Chondrocyte (in vitro differentiated cells): ENCODE measurements at regions not wholly inside any gene's neighbourhood (a gene's known extent, or its start where the extent isn't known, plus 50 kb on each side); places are given as distances from the start of the nearest gene placed in this dataset.

Experiments
- DNase-seq: peaks from one replicate; pipeline ENCODE4 v3.0.0; 2021; ENCODE audit warnings: mixed read lengths, low spot score
- H3K27ac Mint-ChIP-seq: one replicate; pipeline ENCODE4 v1.8.0; 2021; ENCODE audit warnings: mild to moderate bottlenecking, moderate library complexity, mixed read lengths; ENCODE audit not compliant: unreplicated experiment
- H3K27me3 Mint-ChIP-seq: 2 replicates; pipeline ENCODE4 v1.8.0; 2021; ENCODE audit warnings: low read depth, mixed read lengths
- H3K36me3 Mint-ChIP-seq: 2 replicates; pipeline ENCODE4 v1.8.0; 2021; ENCODE audit warnings: low read depth, mixed read lengths
- H3K4me1 Mint-ChIP-seq: 2 replicates; pipeline ENCODE4 v1.8.0; 2021; ENCODE audit warnings: low read depth, mild to moderate bottlenecking, mixed read lengths
- H3K4me3 Mint-ChIP-seq: one replicate; pipeline ENCODE4 v1.8.0; 2021; ENCODE audit warnings: mild to moderate bottlenecking, moderate library complexity, mixed read lengths; ENCODE audit not compliant: unreplicated experiment
- H3K9me3 Mint-ChIP-seq: 2 replicates; pipeline ENCODE4 v1.8.0; 2021; ENCODE audit warnings: low read depth, mixed read lengths
- CTCF ChIP-seq: fragments of 200-600 bp; sonication (generic); IDR thresholded peaks from 2 replicates; pipeline ENCODE4 v1.5.0; 2021; ENCODE audit warnings: antibody characterized with exemption, mild to moderate bottlenecking, moderate library complexity

GRCh38 chr22:49638788-49639187 lies 188.9 kb downstream of the BRD1 start:
- H3K27ac Mint-ChIP-seq, result no peak overlapping the region
- no peaks in the 10 kb centered on the region for H3K4me1 Mint-ChIP-seq
- no peaks in the 10 kb centered on the region for H3K36me3 Mint-ChIP-seq
- no peaks in the 10 kb centered on the region for H3K9me3 Mint-ChIP-seq
- TF ChIP-seq CTCF, result no peak
- no peak overlapping the region for H3K4me3 Mint-ChIP-seq
- DNase-seq, result no peak
- H3K27me3 Mint-ChIP-seq, result peaks cover 3% of the 10 kb centered on the region

GRCh38 chr22:49638001-49638400 lies 189.7 kb downstream of the BRD1 start:
- no peaks in the 10 kb centered on the region for H3K4me1 Mint-ChIP-seq
- H3K36me3 Mint-ChIP-seq, result no peaks in the 10 kb centered on the region
- no peak overlapping the region for H3K27ac Mint-ChIP-seq
- no peak for TF ChIP-seq CTCF
- H3K9me3 Mint-ChIP-seq, result no peaks in the 10 kb centered on the region
- DNase-seq, result no peak
- peaks cover 3% of the 10 kb centered on the region for H3K27me3 Mint-ChIP-seq
- H3K4me3 Mint-ChIP-seq, result no peak overlapping the region

- Mint-ChIP-seq H3K36me3 (no peaks in the 10 kb centered on the region), H3K9me3 (no peaks in the 10 kb centered on the region), H3K4me3 (no peak overlapping the region), H3K27ac (no peak overlapping the region), H3K4me1 (no peaks in the 10 kb centered on the region), H3K27me3 (peaks cover 3% of the 10 kb centered on the region)
- TF ChIP-seq CTCF, result no peak
- DNase-seq, result no peak
Observed at GRCh38 chr22:49637255-49637760, 190.4 kb downstream of the BRD1 start.

- H3K36me3 Mint-ChIP-seq, result no peaks in the 10 kb centered on the region
- TF ChIP-seq CTCF, result no peak
- H3K4me1 Mint-ChIP-seq, result no peaks in the 10 kb centered on the region
- H3K27me3 Mint-ChIP-seq, result peaks cover 3% of the 10 kb centered on the region
- H3K4me3 Mint-ChIP-seq, result no peak overlapping the region
- no peaks in the 10 kb centered on the region for H3K9me3 Mint-ChIP-seq
- no peak overlapping the region for H3K27ac Mint-ChIP-seq
- DNase-seq, result no peak
Observed at GRCh38 chr22:49636649-49637048, 191.0 kb downstream of the BRD1 start.

- Mint-ChIP-seq H3K4me3 (no peak overlapping the region), H3K27me3 (peaks cover 3% of the 10 kb centered on the region), H3K27ac (no peak overlapping the region), H3K4me1 (no peaks in the 10 kb centered on the region), H3K36me3 (no peaks in the 10 kb centered on the region), H3K9me3 (no peaks in the 10 kb centered on the region)
- DNase-seq, result no peak
- no peak for TF ChIP-seq CTCF
Observed at GRCh38 chr22:49636214-49636613, 191.5 kb downstream of the BRD1 start.
